Duodenal mucosa (tissue), 2 donors: ENCODE measurements at regions not wholly inside any gene's neighbourhood (a gene's known extent, or its start where the extent isn't known, plus 50 kb on each side); places are given as distances from the start of the nearest gene placed in this dataset.

ENCODE experiments used
- H3K27ac ChIP-seq: one replicate; pipeline ENCODE4 v1.7.0; 2013; ENCODE audit warnings: low read depth, low read length
- H3K27me3 ChIP-seq, 2 donors: one replicate each; pipeline ENCODE4 v1.7.0; 2013; ENCODE audit warnings: low read length in 2 of 2, control low read depth in 1 of 2; ENCODE audit not compliant: insufficient read depth in 2 of 2, control insufficient read depth in 1 of 2
- H3K36me3 ChIP-seq, 2 donors: one replicate each; pipeline ENCODE4 v1.7.0; 2013; ENCODE audit warnings: low read length in 2 of 2, control low read depth in 1 of 2; ENCODE audit not compliant: insufficient read depth in 2 of 2, control insufficient read depth in 1 of 2
- H3K4me1 ChIP-seq, 2 donors: one replicate each; pipeline ENCODE4 v1.7.0; 2013; ENCODE audit warnings: low read length in 2 of 2, control low read depth in 1 of 2; ENCODE audit not compliant: insufficient read depth in 2 of 2, control insufficient read depth in 1 of 2
- H3K4me3 ChIP-seq, 2 donors: one replicate each; pipeline ENCODE4 v1.7.0; 2013; ENCODE audit warnings: low read length in 2 of 2, low read depth in 1 of 2
- H3K9ac ChIP-seq, 2 donors: one replicate each; pipeline ENCODE4 v1.7.0; 2013; ENCODE audit warnings: low read length in 2 of 2, low read depth in 1 of 2
- H3K9me3 ChIP-seq, 2 donors: one replicate each; pipeline ENCODE4 v1.7.0; 2013; ENCODE audit warnings: low read length in 2 of 2, control low read depth in 1 of 2; ENCODE audit not compliant: control insufficient read depth in 1 of 2

DNA sequence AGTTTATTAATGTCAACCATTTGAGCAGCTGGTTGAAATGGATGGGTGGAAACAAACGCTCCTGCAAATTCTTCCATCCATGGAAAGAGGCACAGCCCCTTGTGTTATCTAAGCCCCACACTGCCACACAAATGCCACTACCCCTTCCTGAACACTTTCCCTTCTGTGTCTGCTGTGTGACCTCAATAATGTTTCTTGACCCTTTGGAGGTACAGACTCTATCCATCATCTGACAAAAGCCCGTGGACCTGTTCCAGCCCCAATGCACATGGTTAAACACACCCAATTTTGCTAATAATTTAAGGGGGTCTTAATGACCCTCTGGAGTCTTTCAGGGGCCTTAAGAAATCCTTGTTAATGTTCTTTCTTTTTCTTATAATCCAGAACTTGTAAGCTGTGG lies 482.2 kb upstream of the CFAP20DC start:
- Histone ChIP-seq H3K27ac (no peak overlapping the region), H3K4me3 (no peak overlapping the region), H3K4me1 (peaks cover 0 to 10% of the 10 kb centered on the region in 2 donors), H3K9ac (no peak overlapping the region), H3K27me3 (no peaks in the 10 kb centered on the region), H3K9me3 (no peaks in the 10 kb centered on the region), H3K36me3 (no peaks in the 10 kb centered on the region)

DNA sequence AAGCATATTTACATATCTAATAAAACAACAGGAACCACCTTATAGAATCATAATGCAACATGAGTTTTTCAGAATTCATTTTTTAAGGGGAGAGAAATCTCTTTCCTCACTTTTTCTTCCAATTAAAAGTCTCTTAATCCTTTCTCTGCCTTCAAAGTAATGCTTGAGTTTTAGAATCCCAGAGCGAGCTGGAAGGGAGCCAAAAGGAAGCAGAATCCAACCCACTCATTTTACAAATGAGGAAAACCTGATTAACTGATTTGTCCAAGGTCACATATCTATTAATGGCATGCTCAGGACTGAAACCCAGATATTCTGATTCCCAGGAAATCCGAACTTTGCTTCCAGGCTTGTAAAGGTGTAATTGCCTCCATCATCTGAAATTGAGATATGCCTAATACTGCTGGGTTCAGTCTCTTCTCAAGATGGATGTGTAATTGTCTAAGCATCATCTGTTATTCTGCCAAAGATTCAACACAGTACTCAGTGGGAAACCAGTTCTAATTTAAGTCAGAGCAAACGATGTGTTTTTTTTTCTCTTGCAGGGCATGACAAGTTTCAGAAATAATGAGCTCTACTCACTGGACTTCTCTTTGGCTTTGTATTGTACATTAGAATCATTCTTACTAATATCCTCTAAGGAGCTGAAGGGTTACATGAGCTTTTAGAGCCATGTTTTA lies 481.4 kb upstream of the CFAP20DC start:
- H3K4me1 ChIP-seq, result peaks cover 0 to 10% of the 10 kb centered on the region in 2 donors
- no peaks in the 10 kb centered on the region for H3K9me3 ChIP-seq
- no peak overlapping the region for H3K27ac ChIP-seq
- H3K27me3 ChIP-seq, result no peaks in the 10 kb centered on the region
- no peak overlapping the region for H3K4me3 ChIP-seq
- no peak overlapping the region for H3K9ac ChIP-seq
- H3K36me3 ChIP-seq, result no peaks in the 10 kb centered on the region

DNA sequence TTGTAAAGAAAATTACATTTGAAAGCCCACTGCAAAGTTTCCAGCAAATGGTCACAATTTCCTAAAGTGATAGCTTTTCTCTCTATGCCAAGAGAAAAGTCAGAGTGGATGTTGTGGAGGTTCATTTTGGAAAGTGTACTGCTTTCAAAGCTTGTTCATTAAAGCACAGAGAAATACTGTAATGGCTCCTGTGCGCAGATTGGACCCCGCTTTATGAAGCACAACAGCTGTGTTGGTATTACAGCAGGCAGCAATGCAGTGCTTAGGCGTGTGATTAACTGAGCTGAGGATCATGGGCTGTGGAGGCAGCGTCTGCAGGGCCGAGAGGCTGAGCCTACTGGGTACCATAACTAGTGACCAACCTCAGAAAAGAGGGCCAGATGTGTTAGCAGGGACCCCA lies 478.4 kb upstream of the CFAP20DC start:
- no peaks in the 10 kb centered on the region for H3K36me3 ChIP-seq
- H3K4me3 ChIP-seq, result no peak overlapping the region
- H3K9ac ChIP-seq, result no peak overlapping the region
- no peaks in the 10 kb centered on the region for H3K9me3 ChIP-seq
- no peak overlapping the region for H3K27ac ChIP-seq
- H3K4me1 ChIP-seq, result peaks cover 0 to 10% of the 10 kb centered on the region in 2 donors
- no peaks in the 10 kb centered on the region for H3K27me3 ChIP-seq

DNA sequence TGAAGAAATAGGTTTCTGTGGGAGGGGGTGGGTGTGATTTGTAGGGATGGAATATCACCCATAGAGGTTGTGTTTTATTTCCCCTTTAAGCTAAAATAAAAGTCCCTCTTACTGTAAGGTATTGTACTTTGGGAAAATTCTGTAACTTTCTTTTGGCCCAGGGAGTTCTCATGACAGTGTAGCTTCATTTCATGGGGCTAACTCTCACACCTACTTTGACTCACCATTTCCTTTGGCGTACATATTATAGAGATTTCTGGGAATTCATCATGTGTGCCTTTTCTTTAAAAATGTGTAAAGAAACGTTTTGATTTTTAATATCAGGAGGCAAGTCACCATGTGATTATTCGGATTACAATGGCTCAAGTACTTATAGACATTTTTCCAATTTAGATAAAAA lies 477.7 kb upstream of the CFAP20DC start:
- Histone ChIP-seq H3K36me3 (no peaks in the 10 kb centered on the region), H3K4me1 (peaks cover 0 to 10% of the 10 kb centered on the region in 2 donors), H3K27me3 (no peaks in the 10 kb centered on the region), H3K9me3 (no peaks in the 10 kb centered on the region), H3K9ac (no peak overlapping the region), H3K27ac (no peak overlapping the region), H3K4me3 (no peak overlapping the region)

DNA sequence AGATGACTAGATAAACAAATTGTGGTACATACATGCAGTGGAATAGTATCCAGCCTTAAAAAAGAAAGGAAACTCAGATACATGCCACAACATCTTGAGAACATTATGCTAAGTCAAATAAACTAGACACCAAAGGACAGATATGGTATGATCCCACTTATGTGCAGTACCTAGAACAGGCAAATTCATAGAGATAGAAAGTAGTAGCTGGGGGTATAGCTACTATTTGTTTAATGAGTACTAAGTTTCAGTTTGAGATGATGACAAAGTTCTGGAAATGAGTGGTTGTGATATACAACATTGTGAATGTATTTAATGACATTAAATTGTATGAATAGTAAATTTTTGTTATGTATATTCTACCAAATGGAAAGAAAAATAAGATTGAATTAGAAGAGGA lies 477.2 kb upstream of the CFAP20DC start:
- Histone ChIP-seq H3K27me3 (no peaks in the 10 kb centered on the region), H3K4me3 (no peak overlapping the region), H3K36me3 (no peaks in the 10 kb centered on the region), H3K27ac (no peak overlapping the region), H3K9ac (no peak overlapping the region), H3K9me3 (no peaks in the 10 kb centered on the region), H3K4me1 (peaks cover 0 to 10% of the 10 kb centered on the region in 2 donors)

DNA sequence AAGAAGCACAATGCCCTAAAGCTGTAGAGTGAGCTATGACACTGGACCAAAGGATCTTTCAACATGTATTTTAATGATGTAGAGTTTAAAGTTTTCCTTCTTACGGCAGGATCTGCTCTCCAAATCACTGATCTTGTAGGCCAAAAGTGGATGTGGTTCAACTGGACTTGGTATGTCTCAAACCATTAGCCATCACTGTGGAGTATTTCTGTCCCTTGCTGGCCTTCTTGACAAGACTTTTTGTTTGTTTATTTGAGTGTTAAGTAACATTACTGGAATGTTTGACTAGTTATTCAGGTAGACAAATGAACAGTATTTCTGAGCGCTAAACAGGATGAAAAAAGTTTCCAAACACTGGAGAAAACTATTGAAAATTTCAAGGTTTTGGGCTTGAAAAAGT lies 472.7 kb upstream of the CFAP20DC start:
- Histone ChIP-seq H3K9me3 (no peaks in the 10 kb centered on the region), H3K9ac (no peak overlapping the region), H3K4me1 (no peaks in the 10 kb centered on the region), H3K27me3 (no peaks in the 10 kb centered on the region), H3K4me3 (no peak overlapping the region), H3K27ac (no peak overlapping the region), H3K36me3 (no peaks in the 10 kb centered on the region)

DNA sequence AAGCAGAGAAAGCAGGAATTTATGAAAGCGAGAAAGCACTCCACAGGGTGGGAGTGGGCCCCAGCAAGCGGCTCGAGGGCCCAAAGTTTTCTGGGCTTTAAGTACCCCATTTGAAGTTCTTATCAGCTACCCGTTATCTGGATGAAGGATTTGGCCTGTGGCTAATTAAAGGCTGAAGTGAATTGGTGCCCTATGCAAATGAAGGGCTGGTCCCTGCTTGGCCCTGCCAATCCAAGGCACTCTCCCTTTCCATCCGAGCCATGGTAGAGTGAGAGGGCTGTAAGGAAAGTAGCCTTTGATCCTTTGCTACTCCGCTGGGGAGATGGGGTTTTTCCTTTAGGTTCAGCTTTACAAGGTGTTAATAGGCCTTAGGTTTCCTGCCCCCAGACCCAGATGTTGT lies 469.3 kb upstream of the CFAP20DC start:
- Histone ChIP-seq H3K4me1 (no peaks in the 10 kb centered on the region), H3K27ac (no peak overlapping the region), H3K4me3 (no peak overlapping the region), H3K36me3 (no peaks in the 10 kb centered on the region), H3K27me3 (no peaks in the 10 kb centered on the region), H3K9me3 (no peaks in the 10 kb centered on the region), H3K9ac (no peak overlapping the region)

DNA sequence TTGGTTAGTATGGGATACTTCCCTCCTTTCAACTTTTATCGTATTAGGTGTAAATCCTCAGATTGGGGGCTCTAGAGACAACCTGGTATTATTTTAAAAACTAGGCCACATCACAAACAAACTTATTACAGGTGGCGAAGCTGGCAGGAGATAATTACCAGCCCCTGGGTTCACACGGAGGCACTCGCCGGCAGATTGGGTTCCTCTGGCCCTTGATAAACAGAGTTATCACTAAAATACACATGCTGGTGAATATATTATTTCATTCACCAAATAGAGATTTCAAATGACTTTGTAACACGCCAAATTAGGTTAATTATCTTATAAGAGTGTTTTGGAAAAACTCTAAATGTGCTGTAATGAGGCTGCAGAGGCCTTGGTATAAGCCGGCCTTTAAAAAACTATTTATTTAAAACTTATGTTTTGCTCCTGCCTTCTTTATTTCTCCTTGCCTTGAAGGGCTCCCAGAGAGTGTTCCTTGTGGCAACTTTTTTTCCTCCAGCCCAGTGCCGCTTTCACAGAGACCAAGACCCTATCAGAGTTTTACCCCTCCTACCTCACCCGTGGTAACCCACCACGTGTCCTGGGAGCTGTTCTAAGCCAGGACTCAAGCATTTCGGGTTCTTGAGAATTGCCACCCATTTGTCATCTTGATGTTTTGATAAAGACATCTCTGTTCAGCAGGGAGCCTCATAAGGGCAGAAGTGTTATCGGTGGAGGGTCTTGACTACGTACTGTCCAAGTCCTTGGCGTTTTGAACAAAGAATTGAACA lies 468.6 kb upstream of the CFAP20DC start:
- no peaks in the 10 kb centered on the region for H3K36me3 ChIP-seq
- no peaks in the 10 kb centered on the region for H3K4me1 ChIP-seq
- no peaks in the 10 kb centered on the region for H3K9me3 ChIP-seq
- no peak overlapping the region for H3K27ac ChIP-seq
- H3K27me3 ChIP-seq, result no peaks in the 10 kb centered on the region
- H3K9ac ChIP-seq, result no peak overlapping the region
- H3K4me3 ChIP-seq, result no peak overlapping the region

DNA sequence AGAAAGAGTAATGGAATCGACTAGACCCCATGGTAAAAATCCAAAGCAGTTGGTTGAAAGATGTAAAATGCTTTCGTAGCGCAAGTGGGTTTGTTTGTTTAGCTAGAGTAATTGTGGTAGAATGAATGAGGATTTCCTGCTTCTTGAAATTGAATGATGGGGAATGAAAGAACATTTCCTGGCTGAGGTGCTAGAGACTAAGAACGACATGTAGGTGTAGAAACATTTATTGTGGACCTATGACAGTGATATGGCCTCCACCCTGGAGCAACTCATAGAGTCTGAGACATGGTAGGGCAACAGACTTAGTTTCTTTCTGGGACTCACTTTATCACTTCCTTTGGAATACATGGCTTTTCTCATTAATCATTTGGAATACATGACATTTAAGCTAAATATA lies 467.6 kb upstream of the CFAP20DC start:
- no peaks in the 10 kb centered on the region for H3K27me3 ChIP-seq
- H3K27ac ChIP-seq, result no peak overlapping the region
- H3K4me3 ChIP-seq, result no peak overlapping the region
- H3K36me3 ChIP-seq, result no peaks in the 10 kb centered on the region
- H3K4me1 ChIP-seq, result no peaks in the 10 kb centered on the region
- H3K9ac ChIP-seq, result no peak overlapping the region
- H3K9me3 ChIP-seq, result no peaks in the 10 kb centered on the region

DNA sequence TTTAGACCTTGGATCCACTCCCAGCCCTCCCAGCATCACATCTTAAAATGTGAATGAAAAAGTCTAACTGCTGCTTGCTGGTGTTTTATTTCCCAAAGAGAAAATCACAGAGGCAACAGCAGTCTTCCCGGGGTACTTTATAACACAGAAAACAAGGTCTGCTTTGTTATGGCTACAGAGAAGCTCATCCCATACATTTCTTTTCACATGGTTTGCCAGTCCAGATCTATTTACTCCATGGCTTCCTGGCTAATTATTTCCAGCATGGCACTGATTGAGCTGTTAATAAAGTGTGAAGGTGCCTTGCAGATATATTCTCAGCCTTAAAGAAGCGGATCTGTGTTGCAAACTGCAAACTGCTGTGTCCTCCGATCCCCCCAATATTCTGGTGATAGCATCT lies 466.1 kb upstream of the CFAP20DC start:
- Histone ChIP-seq H3K9me3 (no peaks in the 10 kb centered on the region), H3K27ac (no peak overlapping the region), H3K9ac (no peak overlapping the region), H3K36me3 (no peaks in the 10 kb centered on the region), H3K4me1 (peaks cover 0 to 2% of the 10 kb centered on the region in 2 donors), H3K27me3 (no peaks in the 10 kb centered on the region), H3K4me3 (no peak overlapping the region)
